ENCODE measurements at regions not wholly inside any gene's neighbourhood (a gene's known extent, or its start where the extent isn't known, plus 50 kb on each side); places are given as distances from the start of the nearest gene placed in this dataset.

- DNase-seq (ENCODE audit: low read depth in 2 of 2) = peak in 1 of 2 donors; percentile 18
- TF ChIP-seq CTCF (IDR thresholded peaks at IDR 0.05; ENCODE audit: low read depth, low read length) = no peak
- H3K4me3 ChIP-seq (replicated peaks in 1 of 2; ENCODE audit: low read depth in 2 of 2, low read length in 2 of 2) = no peak overlapping the region
Measured at GRCh38 chr10:33074443-33074842, 116.4 kb upstream of the ITGB1 start.

- TF ChIP-seq CTCF (IDR thresholded peaks at IDR 0.05; ENCODE audit: low read depth, low read length) = peak; percentile 31
- DNase-seq (ENCODE audit: low read depth in 2 of 2) = peak; percentile 45 to 60
- H3K4me3 ChIP-seq (replicated peaks in 1 of 2; ENCODE audit: low read depth in 2 of 2, low read length in 2 of 2) = no peak overlapping the region
Measured at GRCh38 chr10:33073641-33074415, 115.8 kb upstream of the ITGB1 start.

DNA sequence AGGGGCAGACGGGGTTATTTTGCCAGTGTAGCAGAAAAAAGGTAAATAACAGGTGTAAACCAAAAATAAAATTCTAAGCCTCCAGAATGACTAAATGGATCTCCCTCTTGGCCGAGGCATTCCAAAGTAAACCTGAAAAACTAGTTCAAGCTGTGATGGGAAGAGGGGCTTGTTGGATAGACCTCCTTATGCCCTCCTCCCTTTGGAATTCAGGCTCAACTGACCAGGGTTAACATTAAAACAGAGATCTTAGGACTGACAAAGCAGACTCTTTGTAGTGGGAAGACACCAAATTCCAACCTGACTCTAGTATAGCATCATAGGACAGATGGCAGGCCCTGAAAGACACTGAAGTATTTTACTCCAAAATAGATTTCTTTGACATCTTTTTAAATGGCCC is 113.8 kb upstream of the ITGB1 start:
- TF ChIP-seq CTCF (IDR thresholded peaks at IDR 0.05; ENCODE audit: low read depth, low read length) = no peak
- no peak for DNase-seq (ENCODE audit: low read depth in 2 of 2)
- no peak overlapping the region for H3K4me3 ChIP-seq (replicated peaks in 1 of 2; ENCODE audit: low read depth in 2 of 2, low read length in 2 of 2)

DNA sequence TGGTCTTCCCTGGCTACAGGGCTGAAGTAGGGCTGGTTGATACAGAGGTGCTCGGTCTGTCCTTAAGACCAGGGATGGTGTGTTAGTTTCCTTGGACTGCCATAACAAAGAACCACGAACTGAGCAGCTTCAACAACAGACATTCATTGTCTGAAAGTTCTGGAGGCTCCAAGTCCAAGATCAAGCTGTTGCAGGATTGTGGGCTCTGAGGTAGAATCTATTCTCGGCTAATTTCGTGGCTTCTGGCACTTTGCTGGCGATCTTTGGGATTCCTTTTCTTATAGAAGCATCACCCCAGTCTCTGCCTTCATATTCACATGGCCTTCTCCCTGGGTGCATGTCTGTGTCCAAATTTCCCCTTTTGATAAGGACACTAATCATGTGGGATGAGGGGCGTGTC is 112.1 kb upstream of the ITGB1 start:
- no peak overlapping the region for H3K4me3 ChIP-seq (replicated peaks in 1 of 2; ENCODE audit: low read depth in 2 of 2, low read length in 2 of 2)
- no peak for DNase-seq (ENCODE audit: low read depth in 2 of 2)
- no peak for TF ChIP-seq CTCF (IDR thresholded peaks at IDR 0.05; ENCODE audit: low read depth, low read length)

GRCh38 chr10:33067917-33068316 is 109.9 kb upstream of the ITGB1 start:
- no peak for DNase-seq (ENCODE audit: low read depth in 2 of 2)
- TF ChIP-seq CTCF (IDR thresholded peaks at IDR 0.05; ENCODE audit: low read depth, low read length) = no peak
- H3K4me3 ChIP-seq (replicated peaks in 1 of 2; ENCODE audit: low read depth in 2 of 2, low read length in 2 of 2) = no peak overlapping the region

GRCh38 chr10:33067481-33067880 is 109.5 kb upstream of the ITGB1 start:
- no peak overlapping the region for H3K4me3 ChIP-seq (replicated peaks in 1 of 2; ENCODE audit: low read depth in 2 of 2, low read length in 2 of 2)
- TF ChIP-seq CTCF (IDR thresholded peaks at IDR 0.05; ENCODE audit: low read depth, low read length) = no peak
- DNase-seq (ENCODE audit: low read depth in 2 of 2) = peak in 1 of 2 donors; percentile 65

Measured in cardiac fibroblast (primary cell).